ENCODE measurements at regions not wholly inside any gene's neighbourhood (a gene's known extent, or its start where the extent isn't known, plus 50 kb on each side); places are given as distances from the start of the nearest gene placed in this dataset.

- no peaks in the 10 kb centered on the region for H3K9me3 ChIP-seq (ENCODE audit: severe bottlenecking)
- TF ChIP-seq, protein P1, sequence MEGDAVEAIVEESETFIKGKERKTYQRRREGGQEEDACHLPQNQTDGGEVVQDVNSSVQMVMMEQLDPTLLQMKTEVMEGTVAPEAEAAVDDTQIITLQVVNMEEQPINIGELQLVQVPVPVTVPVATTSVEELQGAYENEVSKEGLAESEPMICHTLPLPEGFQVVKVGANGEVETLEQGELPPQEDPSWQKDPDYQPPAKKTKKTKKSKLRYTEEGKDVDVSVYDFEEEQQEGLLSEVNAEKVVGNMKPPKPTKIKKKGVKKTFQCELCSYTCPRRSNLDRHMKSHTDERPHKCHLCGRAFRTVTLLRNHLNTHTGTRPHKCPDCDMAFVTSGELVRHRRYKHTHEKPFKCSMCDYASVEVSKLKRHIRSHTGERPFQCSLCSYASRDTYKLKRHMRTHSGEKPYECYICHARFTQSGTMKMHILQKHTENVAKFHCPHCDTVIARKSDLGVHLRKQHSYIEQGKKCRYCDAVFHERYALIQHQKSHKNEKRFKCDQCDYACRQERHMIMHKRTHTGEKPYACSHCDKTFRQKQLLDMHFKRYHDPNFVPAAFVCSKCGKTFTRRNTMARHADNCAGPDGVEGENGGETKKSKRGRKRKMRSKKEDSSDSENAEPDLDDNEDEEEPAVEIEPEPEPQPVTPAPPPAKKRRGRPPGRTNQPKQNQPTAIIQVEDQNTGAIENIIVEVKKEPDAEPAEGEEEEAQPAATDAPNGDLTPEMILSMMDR (IDR thresholded peaks at IDR 0.05; ENCODE audit: low read depth, low read length): no peak
- H3K36me3 ChIP-seq: no peaks in the 10 kb centered on the region
- no peak overlapping the region for H3K27ac ChIP-seq
- no peak overlapping the region for H3K4me3 ChIP-seq (ENCODE audit: low read depth, low read length)
- no peak for DNase-seq
- H3K27me3 ChIP-seq (ENCODE audit: insufficient read depth, low read depth, severe bottlenecking): no peaks in the 10 kb centered on the region
Measured at GRCh38 chr3:16088496-16088895, 86.0 kb upstream of the GALNT15 start.

GRCh38 chr3:16089521-16089920 lies 85.0 kb upstream of the GALNT15 start:
- H3K4me3 ChIP-seq (ENCODE audit: low read depth, low read length): no peak overlapping the region
- no peaks in the 10 kb centered on the region for H3K36me3 ChIP-seq
- DNase-seq: no peak
- H3K9me3 ChIP-seq (ENCODE audit: severe bottlenecking): no peaks in the 10 kb centered on the region
- no peak overlapping the region for H3K27ac ChIP-seq
- no peaks in the 10 kb centered on the region for H3K27me3 ChIP-seq (ENCODE audit: insufficient read depth, low read depth, severe bottlenecking)
- TF ChIP-seq, protein P1 (IDR thresholded peaks at IDR 0.05; ENCODE audit: low read depth, low read length): no peak

GRCh38 chr3:16090024-16090423 lies 84.5 kb upstream of the GALNT15 start:
- no peak for DNase-seq
- Histone ChIP-seq H3K27ac (no peak overlapping the region), H3K9me3 (ENCODE audit: severe bottlenecking) (no peaks in the 10 kb centered on the region), H3K27me3 (ENCODE audit: insufficient read depth, low read depth, severe bottlenecking) (no peaks in the 10 kb centered on the region), H3K4me3 (ENCODE audit: low read depth, low read length) (no peak overlapping the region), H3K36me3 (no peaks in the 10 kb centered on the region)
- TF ChIP-seq, protein P1 (IDR thresholded peaks at IDR 0.05; ENCODE audit: low read depth, low read length): no peak

DNA sequence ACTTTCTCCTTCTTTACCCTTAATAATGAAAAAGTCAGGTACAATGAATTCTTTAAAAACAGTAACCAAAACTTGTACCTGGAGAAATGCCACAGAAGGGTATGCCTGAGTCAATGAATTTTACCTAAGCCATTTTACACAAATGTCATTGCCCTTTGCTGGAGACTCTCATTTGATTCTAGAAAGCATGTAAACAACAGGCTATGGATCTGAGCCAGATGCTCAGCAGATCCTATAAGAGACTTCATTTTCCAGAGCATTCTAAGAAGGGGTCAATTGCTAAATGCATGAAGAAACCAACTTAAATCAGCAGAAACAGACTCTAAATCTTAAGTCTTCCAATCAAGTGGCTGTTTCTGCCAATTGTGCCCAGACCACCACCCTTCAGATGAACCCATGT lies 83.8 kb upstream of the GALNT15 start:
- no peak for DNase-seq
- Histone ChIP-seq H3K9me3 (ENCODE audit: severe bottlenecking) (no peaks in the 10 kb centered on the region), H3K27ac (no peak overlapping the region), H3K36me3 (no peaks in the 10 kb centered on the region), H3K27me3 (ENCODE audit: insufficient read depth, low read depth, severe bottlenecking) (no peaks in the 10 kb centered on the region), H3K4me3 (ENCODE audit: low read depth, low read length) (no peak overlapping the region)
- TF ChIP-seq, protein P1 (IDR thresholded peaks at IDR 0.05; ENCODE audit: low read depth, low read length): no peak

DNA sequence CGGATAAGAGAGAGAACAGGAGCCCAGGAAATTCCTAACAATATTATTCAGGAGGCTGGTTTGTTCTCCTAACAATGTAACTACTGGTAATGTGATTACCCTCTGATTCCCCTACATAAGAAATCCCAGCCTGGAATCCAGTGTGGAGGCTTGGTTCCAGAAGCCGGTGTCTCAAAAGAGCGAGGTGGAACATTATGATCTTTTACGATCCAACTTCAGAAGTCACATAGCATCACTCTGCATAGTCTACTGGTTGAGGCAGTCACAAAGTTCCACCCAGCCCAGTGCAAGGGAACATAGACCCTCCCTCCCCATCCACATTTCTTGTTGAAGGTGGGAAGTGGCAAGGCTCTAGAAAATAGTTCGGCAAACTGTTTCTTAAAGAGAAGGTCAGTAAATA lies 81.6 kb upstream of the GALNT15 start:
- TF ChIP-seq, protein P1 (IDR thresholded peaks at IDR 0.05; ENCODE audit: low read depth, low read length): no peak
- Histone ChIP-seq H3K27ac (no peak overlapping the region), H3K4me3 (ENCODE audit: low read depth, low read length) (no peak overlapping the region), H3K36me3 (no peaks in the 10 kb centered on the region), H3K9me3 (ENCODE audit: severe bottlenecking) (no peaks in the 10 kb centered on the region), H3K27me3 (ENCODE audit: insufficient read depth, low read depth, severe bottlenecking) (no peaks in the 10 kb centered on the region)
- no peak for DNase-seq
